Mammary epithelial cell (primary cell): ENCODE measurements at regions not wholly inside any gene's neighbourhood (a gene's known extent, or its start where the extent isn't known, plus 50 kb on each side); places are given as distances from the start of the nearest gene placed in this dataset.

Experiments used
- EZH2 ChIP-seq: IDR thresholded peaks from 2 replicates; pipeline ENCODE4 v1.6.1; 2012; ENCODE audit warnings: low read length, inconsistent platforms, borderline replicate concordance
- TF ChIP-seq, protein P1 (sequence below), 2 donors: IDR thresholded peaks in 1 of 2; conservative IDR thresholded peaks in 1 of 2; 2 replicates each; pipeline ENCODE4 v1.5.1; 2011 to 2012; ENCODE audit warnings: inconsistent platforms in 2 of 2, low read length in 2 of 2, mild to moderate bottlenecking in 2 of 2, control low read depth in 1 of 2, low read depth in 1 of 2; ENCODE audit not compliant: insufficient read depth in 1 of 2; ENCODE audit errors: extremely low read depth in 1 of 2

GRCh38 chr1:116193768-116194167 is 82.6 kb downstream of the MAB21L3 start:
- TF ChIP-seq, protein P1, sequence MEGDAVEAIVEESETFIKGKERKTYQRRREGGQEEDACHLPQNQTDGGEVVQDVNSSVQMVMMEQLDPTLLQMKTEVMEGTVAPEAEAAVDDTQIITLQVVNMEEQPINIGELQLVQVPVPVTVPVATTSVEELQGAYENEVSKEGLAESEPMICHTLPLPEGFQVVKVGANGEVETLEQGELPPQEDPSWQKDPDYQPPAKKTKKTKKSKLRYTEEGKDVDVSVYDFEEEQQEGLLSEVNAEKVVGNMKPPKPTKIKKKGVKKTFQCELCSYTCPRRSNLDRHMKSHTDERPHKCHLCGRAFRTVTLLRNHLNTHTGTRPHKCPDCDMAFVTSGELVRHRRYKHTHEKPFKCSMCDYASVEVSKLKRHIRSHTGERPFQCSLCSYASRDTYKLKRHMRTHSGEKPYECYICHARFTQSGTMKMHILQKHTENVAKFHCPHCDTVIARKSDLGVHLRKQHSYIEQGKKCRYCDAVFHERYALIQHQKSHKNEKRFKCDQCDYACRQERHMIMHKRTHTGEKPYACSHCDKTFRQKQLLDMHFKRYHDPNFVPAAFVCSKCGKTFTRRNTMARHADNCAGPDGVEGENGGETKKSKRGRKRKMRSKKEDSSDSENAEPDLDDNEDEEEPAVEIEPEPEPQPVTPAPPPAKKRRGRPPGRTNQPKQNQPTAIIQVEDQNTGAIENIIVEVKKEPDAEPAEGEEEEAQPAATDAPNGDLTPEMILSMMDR (conservative IDR thresholded peaks at IDR 0.05 in 1 of 2, IDR thresholded peaks at IDR 0.05 in 1 of 2; ENCODE audit: extremely low read depth in 1 of 2, insufficient read depth in 1 of 2, low read depth in 1 of 2, low read length in 2 of 2): no peak
- TF ChIP-seq EZH2: no peak
